DND-41 (cell line): ENCODE measurements at regions not wholly inside any gene's neighbourhood (a gene's known extent, or its start where the extent isn't known, plus 50 kb on each side); places are given as distances from the start of the nearest gene placed in this dataset.

Source experiments
- CTCF ChIP-seq: IDR thresholded peaks from 2 replicates; pipeline ENCODE4 v1.5.1; 2012; ENCODE audit warnings: borderline replicate concordance, low read length, moderate library complexity, mild to moderate bottlenecking; ENCODE audit not compliant: poor library complexity, severe bottlenecking; ENCODE audit errors: extremely low read depth
- EZH2 ChIP-seq: IDR thresholded peaks from 3 replicates; pipeline ENCODE4 v1.6.1; 2012; ENCODE audit warnings: borderline replicate concordance, low read depth, mild to moderate bottlenecking, moderate library complexity, low read length, inconsistent platforms; ENCODE audit not compliant: severe bottlenecking

- TF ChIP-seq CTCF: no peak
- no peak for TF ChIP-seq EZH2
Measured at GRCh38 chr2:121917143-121917542, 161.7 kb downstream of the TSN start.
